SK-N-SH treated with all-trans-retinoic acid at 6 μM for 48 hours (cell line): ENCODE measurements at regions not wholly inside any gene's neighbourhood (a gene's known extent, or its start where the extent isn't known, plus 50 kb on each side); places are given as distances from the start of the nearest gene placed in this dataset.
A peak's percentile ranks its signal among the peaks of the same experiment; 100 is the strongest.

Experiments used
- ATAC-seq: fragments of 200-7000 bp; cut with Tn5 transposase; 3 replicates; pipeline ENCODE4 v1.9.1; 2020; ENCODE audit warnings: mild to moderate bottlenecking, moderate library complexity
- ARNTL ChIP-seq: fragments of 450-650 bp; formaldehyde crosslinking; IDR thresholded peaks from 2 replicates; pipeline ENCODE4 v1.5.0; 2020; ENCODE audit warnings: low read depth, mild to moderate bottlenecking, moderate library complexity, borderline replicate concordance
- BACH2 ChIP-seq: fragments of 250-450 bp; sonication (Bioruptor Pico); IDR thresholded peaks from 2 replicates; pipeline ENCODE4 v1.9.0; 2021; ENCODE audit warnings: mild to moderate bottlenecking, borderline replicate concordance
- GLIS3 ChIP-seq: fragments of 250-450 bp; sonication (Bioruptor Pico); IDR thresholded peaks from 2 replicates; pipeline ENCODE4 v1.5.0; 2020; ENCODE audit warnings: mild to moderate bottlenecking, moderate library complexity
- ISL1 ChIP-seq: fragments of 250-450 bp; sonication (Bioruptor Pico); IDR thresholded peaks from 2 replicates; pipeline ENCODE4 v2.1.2; 2022; ENCODE audit warnings: mild to moderate bottlenecking, moderate library complexity
- PPARA ChIP-seq: fragments of 250-450 bp; sonication (Bioruptor Pico); IDR thresholded peaks from 2 replicates; pipeline ENCODE4 v1.5.0; 2020; ENCODE audit warnings: mild to moderate bottlenecking, borderline replicate concordance
- RARB ChIP-seq: fragments of 250-450 bp; sonication (Bioruptor Pico); IDR thresholded peaks from 2 replicates; pipeline ENCODE4 v1.8.0; 2021; ENCODE audit warnings: mild to moderate bottlenecking, moderate library complexity
- ZC3H10 ChIP-seq: fragments of 250-450 bp; sonication (Bioruptor Pico); IDR thresholded peaks from 2 replicates; pipeline ENCODE4 v1.5.1; 2021; ENCODE audit warnings: mild to moderate bottlenecking, moderate library complexity
- ZFP3 ChIP-seq: fragments of 250-450 bp; sonication (Bioruptor Pico); IDR thresholded peaks from 2 replicates; pipeline ENCODE4 v1.5.0; 2020; ENCODE audit warnings: mild to moderate bottlenecking, moderate library complexity
- ZNF565 ChIP-seq: fragments of 450-650 bp; formaldehyde crosslinking; conservative IDR thresholded peaks from 2 replicates; pipeline ENCODE4 v1.5.0; 2020; ENCODE audit warnings: low read depth, mild to moderate bottlenecking, moderate library complexity
- ZNF70 ChIP-seq: fragments of 450-650 bp; formaldehyde crosslinking; IDR thresholded peaks from 2 replicates; pipeline ENCODE4 v1.5.0; 2020; ENCODE audit warnings: mild to moderate bottlenecking, moderate library complexity
- TF ChIP-seq, protein P1 (sequence below): fragments of 250-450 bp; sonication (Bioruptor Pico); IDR thresholded peaks from 2 replicates; pipeline ENCODE4 v1.5.0; 2020; ENCODE audit warnings: mild to moderate bottlenecking, moderate library complexity
- TF ChIP-seq, protein P2 (sequence below): fragments of 250-450 bp; sonication (Bioruptor Pico); IDR thresholded peaks from 2 replicates; pipeline ENCODE4 v1.5.1; 2020; ENCODE audit warnings: low read depth, mild to moderate bottlenecking, moderate library complexity
- TF ChIP-seq, protein P3 (sequence below): fragments of 250-450 bp; sonication (Bioruptor Pico); IDR thresholded peaks from 2 replicates; pipeline ENCODE4 v1.8.0; 2021; ENCODE audit warnings: low read depth, mild to moderate bottlenecking, moderate library complexity, borderline replicate concordance

DNA sequence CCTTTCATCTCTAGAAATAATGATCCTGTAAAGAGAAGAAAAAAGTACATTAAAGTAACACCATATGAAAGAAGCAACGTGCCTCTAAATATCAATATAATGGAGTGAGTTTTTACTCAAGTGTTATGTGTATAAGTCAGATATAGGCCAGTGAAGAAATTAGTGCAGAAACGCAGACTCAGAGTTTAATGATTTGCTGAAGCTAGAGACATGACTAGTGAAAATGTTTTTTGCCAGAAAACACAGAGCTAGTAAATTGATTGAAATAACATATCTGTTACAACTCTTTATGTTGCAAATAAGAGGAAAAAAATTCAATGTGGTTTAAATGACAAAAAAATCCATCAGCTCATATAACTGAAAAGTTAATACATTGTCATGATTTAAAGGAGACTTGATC is 217.2 kb upstream of the NXPH2 start:
- no peak for TF ChIP-seq ZNF70
- no peak for TF ChIP-seq ARNTL
- TF ChIP-seq, protein P1, sequence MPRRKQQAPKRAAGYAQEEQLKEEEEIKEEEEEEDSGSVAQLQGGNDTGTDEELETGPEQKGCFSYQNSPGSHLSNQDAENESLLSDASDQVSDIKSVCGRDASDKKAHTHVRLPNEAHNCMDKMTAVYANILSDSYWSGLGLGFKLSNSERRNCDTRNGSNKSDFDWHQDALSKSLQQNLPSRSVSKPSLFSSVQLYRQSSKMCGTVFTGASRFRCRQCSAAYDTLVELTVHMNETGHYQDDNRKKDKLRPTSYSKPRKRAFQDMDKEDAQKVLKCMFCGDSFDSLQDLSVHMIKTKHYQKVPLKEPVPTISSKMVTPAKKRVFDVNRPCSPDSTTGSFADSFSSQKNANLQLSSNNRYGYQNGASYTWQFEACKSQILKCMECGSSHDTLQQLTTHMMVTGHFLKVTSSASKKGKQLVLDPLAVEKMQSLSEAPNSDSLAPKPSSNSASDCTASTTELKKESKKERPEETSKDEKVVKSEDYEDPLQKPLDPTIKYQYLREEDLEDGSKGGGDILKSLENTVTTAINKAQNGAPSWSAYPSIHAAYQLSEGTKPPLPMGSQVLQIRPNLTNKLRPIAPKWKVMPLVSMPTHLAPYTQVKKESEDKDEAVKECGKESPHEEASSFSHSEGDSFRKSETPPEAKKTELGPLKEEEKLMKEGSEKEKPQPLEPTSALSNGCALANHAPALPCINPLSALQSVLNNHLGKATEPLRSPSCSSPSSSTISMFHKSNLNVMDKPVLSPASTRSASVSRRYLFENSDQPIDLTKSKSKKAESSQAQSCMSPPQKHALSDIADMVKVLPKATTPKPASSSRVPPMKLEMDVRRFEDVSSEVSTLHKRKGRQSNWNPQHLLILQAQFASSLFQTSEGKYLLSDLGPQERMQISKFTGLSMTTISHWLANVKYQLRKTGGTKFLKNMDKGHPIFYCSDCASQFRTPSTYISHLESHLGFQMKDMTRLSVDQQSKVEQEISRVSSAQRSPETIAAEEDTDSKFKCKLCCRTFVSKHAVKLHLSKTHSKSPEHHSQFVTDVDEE, result no peak
- TF ChIP-seq PPARA (CRISPR knock-in tag), result no peak
- TF ChIP-seq, protein P2, sequence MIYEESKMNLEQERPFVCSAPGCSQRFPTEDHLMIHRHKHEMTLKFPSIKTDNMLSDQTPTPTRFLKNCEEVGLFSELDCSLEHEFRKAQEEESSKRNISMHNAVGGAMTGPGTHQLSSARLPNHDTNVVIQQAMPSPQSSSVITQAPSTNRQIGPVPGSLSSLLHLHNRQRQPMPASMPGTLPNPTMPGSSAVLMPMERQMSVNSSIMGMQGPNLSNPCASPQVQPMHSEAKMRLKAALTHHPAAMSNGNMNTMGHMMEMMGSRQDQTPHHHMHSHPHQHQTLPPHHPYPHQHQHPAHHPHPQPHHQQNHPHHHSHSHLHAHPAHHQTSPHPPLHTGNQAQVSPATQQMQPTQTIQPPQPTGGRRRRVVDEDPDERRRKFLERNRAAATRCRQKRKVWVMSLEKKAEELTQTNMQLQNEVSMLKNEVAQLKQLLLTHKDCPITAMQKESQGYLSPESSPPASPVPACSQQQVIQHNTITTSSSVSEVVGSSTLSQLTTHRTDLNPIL (CRISPR knock-in tag), result no peak
- ATAC-seq, result no peak

DNA sequence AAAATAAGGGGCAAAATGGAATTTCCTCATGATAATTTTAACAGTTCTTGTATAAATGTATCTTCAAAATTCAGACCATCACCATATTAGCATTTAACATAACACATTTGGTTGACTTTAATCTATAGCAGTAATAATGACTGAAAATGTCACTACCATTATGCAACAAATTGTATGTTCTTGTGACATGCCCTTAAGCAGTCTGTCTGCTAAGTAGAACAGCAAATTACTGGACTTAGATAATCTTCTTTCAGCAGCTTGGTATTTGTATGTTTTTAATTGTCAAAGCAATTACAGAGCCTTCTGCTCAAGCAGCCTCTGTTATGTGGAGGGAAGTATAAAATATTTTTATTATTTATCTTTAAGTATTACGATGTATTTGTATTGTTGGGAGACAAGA is 214.3 kb upstream of the NXPH2 start:
- ATAC-seq, result no peak
- TF ChIP-seq, protein P1, result no peak
- TF ChIP-seq GLIS3 (CRISPR knock-in tag), result no peak
- TF ChIP-seq ZNF565, result no peak
- no peak for TF ChIP-seq ZC3H10 (CRISPR knock-in tag)
- TF ChIP-seq, protein P2 (CRISPR knock-in tag), result no peak
- TF ChIP-seq RARB (CRISPR knock-in tag), result no peak

DNA sequence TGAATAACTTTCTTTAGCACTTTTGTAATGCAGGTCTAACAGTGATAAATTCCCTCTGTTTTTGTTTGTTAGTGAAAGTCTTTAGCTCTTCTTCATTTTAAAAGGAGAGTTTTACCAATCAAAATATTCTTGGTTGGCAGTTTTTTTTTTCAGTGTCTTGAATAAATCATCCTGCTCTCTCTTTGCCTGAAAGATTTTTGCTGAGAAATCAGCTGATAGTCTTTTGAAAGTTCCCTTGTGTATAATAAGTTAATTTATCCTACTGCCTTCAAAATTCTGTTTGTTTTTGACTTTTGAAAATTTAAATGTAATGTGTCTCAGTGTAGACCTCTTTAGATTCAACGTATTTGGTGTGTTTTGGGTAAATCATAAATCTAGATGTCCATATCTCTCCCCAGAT is 205.7 kb upstream of the NXPH2 start:
- no peak for TF ChIP-seq ZNF70
- ATAC-seq, result no peak

DNA sequence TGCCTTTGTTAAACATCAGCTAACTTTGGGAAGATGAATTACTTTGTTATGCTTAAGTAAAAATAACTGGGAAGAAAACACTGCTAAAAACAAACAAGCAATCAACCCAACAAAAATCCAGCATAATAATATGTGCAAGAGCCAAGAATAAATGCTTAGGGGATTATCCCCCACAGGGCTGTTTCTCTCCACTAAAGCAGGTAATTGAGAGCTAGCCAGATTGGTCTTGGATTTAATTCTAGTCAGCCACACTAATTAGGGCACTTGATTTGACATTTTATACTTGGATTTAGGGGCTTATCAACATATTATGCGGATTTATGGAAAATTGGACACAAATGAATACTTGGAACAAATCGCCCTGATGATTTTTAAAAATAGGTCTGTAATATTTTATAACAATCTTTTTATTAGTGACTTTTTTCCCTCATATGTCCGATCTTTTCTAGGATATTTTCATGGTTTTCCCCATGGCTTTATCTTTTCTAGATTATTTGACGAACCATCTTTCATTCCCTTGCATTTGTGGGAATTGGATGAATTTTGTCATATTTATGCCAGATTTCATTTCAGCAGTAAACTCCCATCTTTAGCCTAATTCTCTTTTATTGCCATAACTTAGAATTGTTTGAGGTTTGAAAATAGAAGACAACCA is 199.1 kb upstream of the NXPH2 start:
- TF ChIP-seq ZNF565, result no peak
- TF ChIP-seq, protein P3, sequence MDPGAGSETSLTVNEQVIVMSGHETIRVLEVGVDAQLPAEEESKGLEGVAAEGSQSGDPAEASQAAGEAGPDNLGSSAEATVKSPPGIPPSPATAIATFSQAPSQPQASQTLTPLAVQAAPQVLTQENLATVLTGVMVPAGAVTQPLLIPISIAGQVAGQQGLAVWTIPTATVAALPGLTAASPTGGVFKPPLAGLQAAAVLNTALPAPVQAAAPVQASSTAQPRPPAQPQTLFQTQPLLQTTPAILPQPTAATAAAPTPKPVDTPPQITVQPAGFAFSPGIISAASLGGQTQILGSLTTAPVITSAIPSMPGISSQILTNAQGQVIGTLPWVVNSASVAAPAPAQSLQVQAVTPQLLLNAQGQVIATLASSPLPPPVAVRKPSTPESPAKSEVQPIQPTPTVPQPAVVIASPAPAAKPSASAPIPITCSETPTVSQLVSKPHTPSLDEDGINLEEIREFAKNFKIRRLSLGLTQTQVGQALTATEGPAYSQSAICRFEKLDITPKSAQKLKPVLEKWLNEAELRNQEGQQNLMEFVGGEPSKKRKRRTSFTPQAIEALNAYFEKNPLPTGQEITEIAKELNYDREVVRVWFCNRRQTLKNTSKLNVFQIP (CRISPR knock-in tag), result no peak
- no peak for TF ChIP-seq ARNTL
- no peak for TF ChIP-seq ISL1 (CRISPR knock-in tag)
- TF ChIP-seq BACH2 (CRISPR knock-in tag), result no peak
- TF ChIP-seq, protein P2 (CRISPR knock-in tag), result no peak
- TF ChIP-seq, all 23 proteins: peak for 0
- ATAC-seq, result no peak

DNA sequence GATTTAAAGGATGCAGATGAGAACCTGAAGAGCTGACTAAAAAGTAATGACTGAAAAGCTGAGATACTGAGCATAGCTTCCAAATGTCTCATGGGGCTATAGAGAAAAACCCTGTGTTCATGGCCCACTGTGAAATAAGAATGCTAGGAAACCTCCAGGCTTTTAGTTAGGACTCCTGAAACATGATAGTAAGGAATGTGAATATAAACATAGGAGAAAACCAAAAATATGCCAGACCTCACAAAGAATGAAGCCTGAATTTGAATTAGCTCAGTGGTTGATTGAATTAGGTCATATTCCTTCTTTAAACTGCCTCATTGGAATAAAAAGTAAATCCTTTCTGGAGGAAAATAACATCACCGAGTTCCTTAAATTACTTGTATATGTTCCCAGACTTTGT is 194.5 kb upstream of the NXPH2 start:
- no peak for ATAC-seq
- peak; percentile 43 for TF ChIP-seq ISL1 (CRISPR knock-in tag)
- TF ChIP-seq ZFP3 (CRISPR knock-in tag), result no peak
